MM.1S (cell line): ENCODE measurements at regions not wholly inside any gene's neighbourhood (a gene's known extent, or its start where the extent isn't known, plus 50 kb on each side); places are given as distances from the start of the nearest gene placed in this dataset.

Experiments used
- CTCF ChIP-seq: fragments of 300-600 bp; sonication (generic); IDR thresholded peaks from 2 replicates; pipeline ENCODE4 v1.5.1; 2016; ENCODE audit warnings: antibody characterized with exemption, low read length, mixed read lengths
- EZH2 ChIP-seq: fragments of 300-600 bp; sonication (generic); optimal IDR thresholded peaks from 2 replicates; pipeline ENCODE3; 2017; ENCODE audit warnings: low read depth, mild to moderate bottlenecking, antibody characterized with exemption, low read length, mixed read lengths
- EZH2phosphoT487 ChIP-seq: fragments of 300-600 bp; sonication (generic); IDR thresholded peaks from 2 replicates; pipeline ENCODE4 v1.6.1; 2018; ENCODE audit warnings: antibody characterized with exemption, low read length

DNA sequence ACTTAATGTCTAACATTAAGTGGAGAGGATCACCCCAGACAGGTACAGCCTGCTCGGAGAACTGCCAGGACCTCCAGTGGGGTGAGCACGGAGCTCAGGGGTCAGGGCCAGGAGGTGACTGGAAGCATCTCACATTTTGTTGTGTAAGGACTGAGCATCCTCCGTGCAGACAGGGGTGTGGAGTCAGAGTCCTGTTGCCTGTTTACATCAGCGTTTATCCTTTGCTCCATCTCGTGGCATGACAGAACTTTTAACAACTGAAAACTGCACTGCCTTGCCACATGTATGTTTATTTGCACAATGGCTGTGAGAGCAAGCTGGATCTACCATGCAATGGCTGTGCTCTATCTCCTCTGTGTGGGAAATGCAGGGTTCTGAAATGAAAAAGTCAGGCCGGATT lies 175.4 kb upstream of the AKR1E2 start:
- TF ChIP-seq CTCF: no peak
- TF ChIP-seq EZH2phosphoT487: no peak
- TF ChIP-seq EZH2: no peak
